Activated B cell treated with CpG ODN at 0.5 μM for 24 hours (primary cell): ENCODE measurements at regions not wholly inside any gene's neighbourhood (a gene's known extent, or its start where the extent isn't known, plus 50 kb on each side); places are given as distances from the start of the nearest gene placed in this dataset.
A peak's percentile ranks its signal among the peaks of the same experiment; 100 is the strongest.

Source experiments
- ATAC-seq: fragments of 200-7000 bp; cut with Tn5 transposase; one replicate; pipeline ENCODE4 v1.10.0; 2021; ENCODE audit warnings: low read depth, mild to moderate bottlenecking, moderate library complexity
- CTCF ChIA-PET: fragments of 350-600 bp; sonication (Branson Sonifier 250); formaldehyde crosslinking; loops from one replicate; lab custom pipeline; 2021; ENCODE audit warnings: antibody characterized with exemption; lab: Charles Lee
- POLR2A ChIA-PET: fragments of 350-600 bp; sonication (Branson Sonifier 250); formaldehyde crosslinking; loops from one replicate; lab custom pipeline; 2021; ENCODE audit warnings: antibody characterized with exemption; lab: Charles Lee
- DNase-seq: peaks from one replicate; pipeline ENCODE4 v3.0.0; 2022
- H3K27ac Mint-ChIP-seq: one replicate; pipeline ENCODE4 v1.8.0; 2020; ENCODE audit warnings: mixed read lengths
- H3K27me3 Mint-ChIP-seq: one replicate; pipeline ENCODE4 v1.8.0; 2021; ENCODE audit warnings: mixed read lengths
- H3K36me3 Mint-ChIP-seq: one replicate; pipeline ENCODE4 v1.8.0; 2021; ENCODE audit warnings: low read depth, mixed read lengths
- H3K4me1 Mint-ChIP-seq: one replicate; pipeline ENCODE4 v1.8.0; 2021; ENCODE audit warnings: mixed read lengths
- H3K4me3 Mint-ChIP-seq: one replicate; pipeline ENCODE4 v1.8.0; 2020; ENCODE audit warnings: mild to moderate bottlenecking, mixed read lengths
- H3K9me3 Mint-ChIP-seq: one replicate; pipeline ENCODE4 v1.8.0; 2020; ENCODE audit warnings: mixed read lengths
- CTCF ChIP-seq: fragments of 200-600 bp; IDR thresholded peaks from one replicate; pipeline ENCODE4 v1.8.0; 2022; ENCODE audit warnings: antibody characterized with exemption, mild to moderate bottlenecking
- intact Hi-C: fragments of 100-400 bp; cut with micrococcal nuclease; formaldehyde crosslinking; loops from one replicate; pipeline ENCODE4 v1.15.1; 2024

GRCh38 chr7:35581605-35582210 is 113.2 kb downstream of the HERPUD2 start:
- no peak for ATAC-seq
- no peak for DNase-seq
- no peaks in the 10 kb centered on the region for H3K36me3 Mint-ChIP-seq
- TF ChIP-seq CTCF = no peak
- H3K27me3 Mint-ChIP-seq = no peaks in the 10 kb centered on the region
- no peaks in the 10 kb centered on the region for H3K9me3 Mint-ChIP-seq
- intact Hi-C loops = no loop called here
- CTCF ChIA-PET = no interaction called here
- H3K4me1 Mint-ChIP-seq = no peaks in the 10 kb centered on the region
- POLR2A ChIA-PET = no interaction called here
- H3K4me3 Mint-ChIP-seq = no peak overlapping the region
- no peak overlapping the region for H3K27ac Mint-ChIP-seq

GRCh38 chr7:35576031-35576573 is 118.8 kb downstream of the HERPUD2 start:
- H3K27ac Mint-ChIP-seq = no peak overlapping the region
- POLR2A ChIA-PET = no interaction called here
- TF ChIP-seq CTCF = no peak
- H3K27me3 Mint-ChIP-seq = no peaks in the 10 kb centered on the region
- H3K36me3 Mint-ChIP-seq = no peaks in the 10 kb centered on the region
- no peak overlapping the region for H3K4me3 Mint-ChIP-seq
- intact Hi-C loops = no loop called here
- H3K4me1 Mint-ChIP-seq = peaks cover 19% of the 10 kb centered on the region
- CTCF ChIA-PET = no interaction called here
- no peaks in the 10 kb centered on the region for H3K9me3 Mint-ChIP-seq
- no peak for DNase-seq
- no peak for ATAC-seq

- intact Hi-C loops = no loop called here
- Mint-ChIP-seq H3K4me3 (peak overlapping the region; percentile 44), H3K27ac (peak overlapping the region; percentile 19), H3K9me3 (no peaks in the 10 kb centered on the region), H3K4me1 (peaks cover 36% of the 10 kb centered on the region), H3K36me3 (no peaks in the 10 kb centered on the region), H3K27me3 (no peaks in the 10 kb centered on the region)
- DNase-seq (no peak), ATAC-seq (peak; percentile 25)
- CTCF ChIA-PET = no interaction called here
- TF ChIP-seq CTCF = no peak
- POLR2A ChIA-PET = no interaction called here
Observed at GRCh38 chr7:35571611-35572240, 123.2 kb downstream of the HERPUD2 start.

GRCh38 chr7:35570937-35571336 is 124.0 kb downstream of the HERPUD2 start:
- no peak overlapping the region for H3K27ac Mint-ChIP-seq
- peaks cover 34% of the 10 kb centered on the region for H3K4me1 Mint-ChIP-seq
- H3K36me3 Mint-ChIP-seq = no peaks in the 10 kb centered on the region
- no peak for DNase-seq
- H3K9me3 Mint-ChIP-seq = no peaks in the 10 kb centered on the region
- no peaks in the 10 kb centered on the region for H3K27me3 Mint-ChIP-seq
- no peak for ATAC-seq
- no peak for TF ChIP-seq CTCF
- peak overlapping the region; percentile 20 for H3K4me3 Mint-ChIP-seq
- CTCF ChIA-PET = no interaction called here
- intact Hi-C loops = no loop called here
- POLR2A ChIA-PET = no interaction called here

GRCh38 chr7:35565927-35566326 is 129.0 kb downstream of the HERPUD2 start:
- Mint-ChIP-seq H3K4me3 (no peak overlapping the region), H3K27me3 (peaks cover 9% of the 10 kb centered on the region), H3K27ac (no peak overlapping the region), H3K9me3 (no peaks in the 10 kb centered on the region), H3K36me3 (no peaks in the 10 kb centered on the region), H3K4me1 (peaks cover 15% of the 10 kb centered on the region)
- intact Hi-C loops = no loop called here
- CTCF ChIA-PET = no interaction called here
- POLR2A ChIA-PET = no interaction called here
- no peak for TF ChIP-seq CTCF
- DNase-seq (no peak), ATAC-seq (no peak)
